Caco-2 (cell line): ENCODE measurements at regions not wholly inside any gene's neighbourhood (a gene's known extent, or its start where the extent isn't known, plus 50 kb on each side); places are given as distances from the start of the nearest gene placed in this dataset.

ENCODE experiments used
- BruUV-seq: library from RNA; stranded (reverse); fragments of 400-500 nt; replicated peaks from 2 replicates; lab custom pipeline; 2021; lab: Mats Ljungman, UMichigan
- CTCF ChIA-PET: fragments of 300-600 bp; sonication (Branson Sonifier 250); formaldehyde crosslinking; loops from one replicate; lab custom pipeline; 2022; ENCODE audit warnings: antibody characterized with exemption; lab: Charles Lee
- POLR2A ChIA-PET: fragments of 300-600 bp; sonication (Branson Sonifier 250); formaldehyde crosslinking; loops from one replicate; lab custom pipeline; 2022; ENCODE audit warnings: antibody characterized with exemption; lab: Charles Lee
- DNase-seq, 2 experiments: peaks; one replicate each; pipeline versions ENCODE4 v3.0.0 to v3.0.0-alpha.2; 2020 to 2022
- H3K27me3 ChIP-seq: replicated peaks from 2 replicates; pipeline ENCODE4 v1.6.0; 2011; ENCODE audit warnings: low read length; ENCODE audit not compliant: control insufficient read depth, insufficient read depth
- H3K36me3 ChIP-seq: 2 replicates; pipeline ENCODE4 v1.5.1; 2011; ENCODE audit warnings: low read length; ENCODE audit not compliant: control insufficient read depth, insufficient read depth
- H3K4me1 ChIP-seq: fragments of 250-450 bp; sonication (Bioruptor Pico); 2 replicates; pipeline ENCODE4 v1.5.1; 2020; ENCODE audit warnings: mild to moderate bottlenecking
- H3K4me3 ChIP-seq: 2 replicates; pipeline ENCODE4 v1.5.1; 2011; ENCODE audit warnings: low read depth, mild to moderate bottlenecking, control low read depth, low read length
- H3K9me3 ChIP-seq: fragments of 250-450 bp; sonication (Bioruptor Pico); 2 replicates; pipeline ENCODE4 v1.5.1; 2020; ENCODE audit warnings: mild to moderate bottlenecking, moderate library complexity
- H3K27ac Mint-ChIP-seq: one replicate; pipeline ENCODE4 v1.8.0; 2022; ENCODE audit warnings: mixed read lengths; ENCODE audit not compliant: unreplicated experiment
- H3K27me3 Mint-ChIP-seq: one replicate; pipeline ENCODE4 v1.8.0; 2022; ENCODE audit warnings: mixed read lengths; ENCODE audit not compliant: insufficient read depth, unreplicated experiment
- H3K36me3 Mint-ChIP-seq: one replicate; pipeline ENCODE4 v1.8.0; 2022; ENCODE audit warnings: mild to moderate bottlenecking, mixed read lengths; ENCODE audit not compliant: insufficient read depth, unreplicated experiment
- H3K4me1 Mint-ChIP-seq: one replicate; pipeline ENCODE4 v1.8.0; 2022; ENCODE audit warnings: low read depth, mixed read lengths; ENCODE audit not compliant: unreplicated experiment
- H3K4me3 Mint-ChIP-seq: one replicate; pipeline ENCODE4 v1.8.0; 2022; ENCODE audit warnings: mild to moderate bottlenecking, moderate library complexity, mixed read lengths; ENCODE audit not compliant: unreplicated experiment
- H3K9me3 Mint-ChIP-seq: one replicate; pipeline ENCODE4 v1.8.0; 2022; ENCODE audit warnings: mixed read lengths; ENCODE audit not compliant: unreplicated experiment
- intact Hi-C: fragments of 100-400 bp; cut with micrococcal nuclease; formaldehyde crosslinking; loops from one replicate; pipeline ENCODE4 v1.10.0; 2022; ENCODE audit not compliant: unreplicated experiment
- TF ChIP-seq, protein P1 (sequence below), 2 experiments: fragments of 200-600 bp in 1 of 2; IDR thresholded peaks; 1 replicate in 1 of 2; 2 replicates in 1 of 2; pipeline versions ENCODE4 v1.5.1 to v1.8.0; 2011 to 2022; ENCODE audit warnings: antibody characterized with exemption in 1 of 2, control low read depth in 1 of 2, inconsistent platforms in 1 of 2, low read depth in 1 of 2, low read length in 1 of 2, mild to moderate bottlenecking in 1 of 2, moderate library complexity in 1 of 2; ENCODE audit not compliant: insufficient read depth in 1 of 2, severe bottlenecking in 1 of 2, unreplicated experiment in 1 of 2

DNA sequence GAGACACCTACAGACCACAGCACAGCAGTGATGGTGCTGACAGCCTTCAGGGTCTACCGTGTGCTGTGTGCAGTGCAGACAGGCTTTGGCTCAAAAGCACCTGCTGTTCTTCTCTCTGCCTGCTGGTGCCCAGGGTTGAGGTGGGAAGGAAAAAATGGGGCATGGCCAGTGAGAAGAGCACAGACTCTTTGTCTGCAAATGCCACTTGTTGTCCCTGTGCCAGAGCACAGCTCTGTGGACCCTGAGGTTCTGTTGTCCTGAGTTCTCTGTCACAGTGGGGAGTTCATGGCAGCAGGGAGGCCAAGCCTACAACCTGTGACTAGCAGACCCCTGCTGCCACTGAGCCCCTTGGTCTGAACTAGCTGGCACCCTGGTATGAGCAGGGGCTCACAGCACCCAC, 376.7 kb downstream of the GLRX3 start:
- intact Hi-C loops, result no loop called here
- H3K27ac Mint-ChIP-seq, result no peak overlapping the region
- H3K27me3 ChIP-seq, result no peaks in the 10 kb centered on the region
- no peak overlapping the region for H3K4me3 Mint-ChIP-seq
- no peaks in the 10 kb centered on the region for H3K9me3 ChIP-seq
- no peak overlapping the region for H3K4me3 ChIP-seq
- H3K4me1 Mint-ChIP-seq, result no peaks in the 10 kb centered on the region
- no peaks in the 10 kb centered on the region for H3K36me3 ChIP-seq
- DNase-seq, result no peak
- no TSS peak for BruUV-seq
- H3K9me3 Mint-ChIP-seq, result no peaks in the 10 kb centered on the region
- H3K4me1 ChIP-seq, result no peaks in the 10 kb centered on the region
- CTCF ChIA-PET, result no interaction called here
- POLR2A ChIA-PET, result no interaction called here
- TF ChIP-seq, protein P1, sequence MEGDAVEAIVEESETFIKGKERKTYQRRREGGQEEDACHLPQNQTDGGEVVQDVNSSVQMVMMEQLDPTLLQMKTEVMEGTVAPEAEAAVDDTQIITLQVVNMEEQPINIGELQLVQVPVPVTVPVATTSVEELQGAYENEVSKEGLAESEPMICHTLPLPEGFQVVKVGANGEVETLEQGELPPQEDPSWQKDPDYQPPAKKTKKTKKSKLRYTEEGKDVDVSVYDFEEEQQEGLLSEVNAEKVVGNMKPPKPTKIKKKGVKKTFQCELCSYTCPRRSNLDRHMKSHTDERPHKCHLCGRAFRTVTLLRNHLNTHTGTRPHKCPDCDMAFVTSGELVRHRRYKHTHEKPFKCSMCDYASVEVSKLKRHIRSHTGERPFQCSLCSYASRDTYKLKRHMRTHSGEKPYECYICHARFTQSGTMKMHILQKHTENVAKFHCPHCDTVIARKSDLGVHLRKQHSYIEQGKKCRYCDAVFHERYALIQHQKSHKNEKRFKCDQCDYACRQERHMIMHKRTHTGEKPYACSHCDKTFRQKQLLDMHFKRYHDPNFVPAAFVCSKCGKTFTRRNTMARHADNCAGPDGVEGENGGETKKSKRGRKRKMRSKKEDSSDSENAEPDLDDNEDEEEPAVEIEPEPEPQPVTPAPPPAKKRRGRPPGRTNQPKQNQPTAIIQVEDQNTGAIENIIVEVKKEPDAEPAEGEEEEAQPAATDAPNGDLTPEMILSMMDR (IDR thresholded peaks at IDR 0.05; ENCODE audit: insufficient read depth in 1 of 2, low read depth in 1 of 2, low read length in 1 of 2, severe bottlenecking in 1 of 2, unreplicated experiment in 1 of 2), result no peak
- no peaks in the 10 kb centered on the region for H3K36me3 Mint-ChIP-seq
- peaks cover 11% of the 10 kb centered on the region for H3K27me3 Mint-ChIP-seq

DNA sequence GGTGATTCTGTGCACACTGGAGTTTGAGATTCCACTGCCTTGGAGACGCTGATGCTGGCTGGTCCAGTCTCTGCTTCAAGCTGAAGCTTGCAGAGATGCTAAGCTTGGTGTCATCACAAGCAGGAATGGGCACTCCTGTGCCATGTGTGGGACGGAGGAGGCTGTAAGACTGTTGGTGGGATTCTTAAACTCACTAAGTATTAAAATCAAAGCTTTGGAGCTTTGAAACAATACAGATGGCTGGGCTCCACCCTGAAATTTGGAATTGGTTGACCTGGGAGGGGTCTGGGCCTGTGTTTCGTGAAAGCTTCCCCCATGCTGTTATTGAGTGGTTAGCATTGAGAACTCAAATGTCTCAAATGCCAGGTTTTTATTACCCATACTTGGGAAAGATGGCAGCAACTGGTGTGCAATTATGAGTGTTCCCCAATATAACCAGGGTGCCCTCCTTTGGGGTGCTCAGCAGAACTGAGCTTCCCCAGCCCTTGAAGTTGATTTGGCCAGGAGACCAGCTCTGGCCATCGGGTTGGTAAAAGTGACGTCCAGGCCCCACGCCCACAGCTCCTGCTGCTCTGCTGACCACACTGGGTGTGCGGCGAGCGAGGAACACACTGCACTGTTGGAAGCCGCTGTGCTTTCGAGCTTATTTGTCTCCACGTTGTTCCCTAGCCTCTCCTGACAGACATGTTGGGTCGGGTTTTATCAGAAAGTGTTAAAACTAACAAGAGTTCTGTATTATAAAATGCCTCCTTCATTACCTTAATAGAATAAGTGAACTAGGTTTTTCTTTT, 377.7 kb downstream of the GLRX3 start:
- peaks cover 10% of the 10 kb centered on the region for H3K27me3 Mint-ChIP-seq
- CTCF ChIA-PET, result no interaction called here
- no TSS peak for BruUV-seq

DNA sequence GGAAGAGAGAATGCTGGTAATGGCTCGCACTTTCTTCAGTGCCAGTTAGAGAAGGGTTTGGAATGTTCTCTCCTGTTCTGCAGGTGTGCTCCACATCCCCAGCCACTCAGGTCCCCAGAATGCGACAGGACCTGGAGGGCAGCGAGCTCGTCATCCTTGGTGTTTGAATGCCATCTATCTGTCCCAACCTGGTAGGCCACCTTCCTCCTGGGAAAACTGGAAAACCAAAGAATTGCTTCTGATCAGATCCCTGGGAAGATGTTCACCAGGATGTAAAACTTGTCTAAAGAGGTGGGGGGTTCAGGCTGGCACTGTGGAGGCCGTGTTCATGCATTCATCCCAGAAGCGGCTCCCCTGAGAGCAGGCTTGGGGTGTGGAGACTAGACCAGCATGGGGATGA, 379.5 kb downstream of the GLRX3 start:
- H3K9me3 ChIP-seq, result no peaks in the 10 kb centered on the region
- H3K27ac Mint-ChIP-seq, result no peak overlapping the region
- BruUV-seq, result no TSS peak
- H3K36me3 Mint-ChIP-seq, result no peaks in the 10 kb centered on the region
- H3K4me3 Mint-ChIP-seq, result no peak overlapping the region
- CTCF ChIA-PET, result no interaction called here
- POLR2A ChIA-PET, result no interaction called here
- no peaks in the 10 kb centered on the region for H3K4me1 ChIP-seq
- no peak overlapping the region for H3K4me3 ChIP-seq
- peaks cover 13% of the 10 kb centered on the region for H3K9me3 Mint-ChIP-seq
- intact Hi-C loops, result no loop called here
- H3K4me1 Mint-ChIP-seq, result no peaks in the 10 kb centered on the region
- H3K27me3 Mint-ChIP-seq, result peaks cover 11% of the 10 kb centered on the region
- no peaks in the 10 kb centered on the region for H3K36me3 ChIP-seq
- no peaks in the 10 kb centered on the region for H3K27me3 ChIP-seq
- TF ChIP-seq, protein P1 (IDR thresholded peaks at IDR 0.05; ENCODE audit: insufficient read depth in 1 of 2, low read depth in 1 of 2, low read length in 1 of 2, severe bottlenecking in 1 of 2, unreplicated experiment in 1 of 2), result no peak
- no peak for DNase-seq

More for the DNA sequence above, 377.7 kb downstream of the GLRX3 start:
- Mint-ChIP-seq H3K9me3 (no peaks in the 10 kb centered on the region), H3K4me1 (no peaks in the 10 kb centered on the region), H3K27ac (no peak overlapping the region), H3K4me3 (no peak overlapping the region), H3K36me3 (no peaks in the 10 kb centered on the region)
- Histone ChIP-seq H3K4me3 (no peak overlapping the region), H3K4me1 (no peaks in the 10 kb centered on the region), H3K36me3 (no peaks in the 10 kb centered on the region), H3K9me3 (no peaks in the 10 kb centered on the region), H3K27me3 (no peaks in the 10 kb centered on the region)
- no peak for DNase-seq
- TF ChIP-seq, protein P1 (IDR thresholded peaks at IDR 0.05; ENCODE audit: insufficient read depth in 1 of 2, low read depth in 1 of 2, low read length in 1 of 2, severe bottlenecking in 1 of 2, unreplicated experiment in 1 of 2), result no peak
- intact Hi-C loops, result no loop called here
- POLR2A ChIA-PET, result no interaction called here
